ENCODE measurements at regions not wholly inside any gene's neighbourhood (a gene's known extent, or its start where the extent isn't known, plus 50 kb on each side); places are given as distances from the start of the nearest gene placed in this dataset.

GRCh38 chr12:68405343-68405781 is 73.2 kb upstream of the MDM1 start:
- TF ChIP-seq, protein P1, sequence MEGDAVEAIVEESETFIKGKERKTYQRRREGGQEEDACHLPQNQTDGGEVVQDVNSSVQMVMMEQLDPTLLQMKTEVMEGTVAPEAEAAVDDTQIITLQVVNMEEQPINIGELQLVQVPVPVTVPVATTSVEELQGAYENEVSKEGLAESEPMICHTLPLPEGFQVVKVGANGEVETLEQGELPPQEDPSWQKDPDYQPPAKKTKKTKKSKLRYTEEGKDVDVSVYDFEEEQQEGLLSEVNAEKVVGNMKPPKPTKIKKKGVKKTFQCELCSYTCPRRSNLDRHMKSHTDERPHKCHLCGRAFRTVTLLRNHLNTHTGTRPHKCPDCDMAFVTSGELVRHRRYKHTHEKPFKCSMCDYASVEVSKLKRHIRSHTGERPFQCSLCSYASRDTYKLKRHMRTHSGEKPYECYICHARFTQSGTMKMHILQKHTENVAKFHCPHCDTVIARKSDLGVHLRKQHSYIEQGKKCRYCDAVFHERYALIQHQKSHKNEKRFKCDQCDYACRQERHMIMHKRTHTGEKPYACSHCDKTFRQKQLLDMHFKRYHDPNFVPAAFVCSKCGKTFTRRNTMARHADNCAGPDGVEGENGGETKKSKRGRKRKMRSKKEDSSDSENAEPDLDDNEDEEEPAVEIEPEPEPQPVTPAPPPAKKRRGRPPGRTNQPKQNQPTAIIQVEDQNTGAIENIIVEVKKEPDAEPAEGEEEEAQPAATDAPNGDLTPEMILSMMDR (IDR thresholded peaks at IDR 0.05; ENCODE audit: insufficient read depth, low read length), result no peak
- TF ChIP-seq POLR2AphosphoS5 (IDR thresholded peaks at IDR 0.05; ENCODE audit: low read depth) (no peak), GABPA (IDR thresholded peaks at IDR 0.05; ENCODE audit: low read depth) (no peak), SPI1 (IDR thresholded peaks at IDR 0.05; ENCODE audit: borderline replicate concordance, low read depth) (no peak)
